T-helper 2 cell (primary cell): ENCODE measurements at regions not wholly inside any gene's neighbourhood (a gene's known extent, or its start where the extent isn't known, plus 50 kb on each side); places are given as distances from the start of the nearest gene placed in this dataset.
"Not testable (repeated sequence)": the region's sequence is repeated elsewhere in the genome, so short reads cannot be mapped to it uniquely, and the experiment has no call there.

Experiments
- DNase-seq, 5 experiments: peaks; one replicate each; pipeline versions ENCODE4 v3.0.0 to v3.0.0-alpha.2; 2012 to 2022

DNA sequence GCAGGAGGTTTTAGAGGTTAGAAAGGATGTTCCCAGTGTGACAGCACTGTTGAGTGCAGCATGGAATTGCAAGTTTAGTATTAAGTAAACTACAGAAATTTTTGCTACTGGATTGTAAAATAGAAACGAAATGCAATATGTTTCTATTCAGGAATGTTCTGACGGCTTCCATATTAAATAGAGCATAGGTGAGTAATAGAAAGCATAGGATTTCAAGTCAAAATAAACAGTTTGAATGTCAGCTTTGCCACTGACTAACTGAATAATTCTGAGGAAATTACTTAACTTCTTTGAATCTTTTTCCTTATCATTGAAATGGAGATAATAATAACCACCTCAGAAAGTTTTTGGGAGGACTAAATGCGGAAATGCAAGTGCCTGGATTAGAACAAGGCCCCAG, 331.9 kb upstream of the GK2 start:
- no peak for DNase-seq

DNA sequence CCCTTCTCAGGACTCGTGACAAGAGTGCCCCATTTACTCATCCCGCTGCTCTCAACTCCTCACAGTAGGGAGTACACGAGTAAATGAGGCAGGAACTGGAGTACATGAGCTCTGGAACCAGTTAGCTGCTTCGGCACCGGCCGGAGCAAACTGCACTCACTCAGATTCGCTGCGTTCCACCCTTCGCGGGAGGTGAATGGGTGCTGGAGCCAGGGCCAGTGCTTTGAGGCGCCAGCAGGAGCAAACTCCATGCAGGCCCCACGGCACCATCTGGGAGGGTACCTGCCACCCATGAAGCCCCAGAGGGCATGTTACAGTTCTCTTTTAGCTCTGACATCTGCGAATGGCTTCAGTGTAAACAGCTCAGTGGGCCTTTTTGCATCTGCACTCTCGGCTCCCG, 315.5 kb upstream of the GK2 start:
- DNase-seq, result no peak

DNA sequence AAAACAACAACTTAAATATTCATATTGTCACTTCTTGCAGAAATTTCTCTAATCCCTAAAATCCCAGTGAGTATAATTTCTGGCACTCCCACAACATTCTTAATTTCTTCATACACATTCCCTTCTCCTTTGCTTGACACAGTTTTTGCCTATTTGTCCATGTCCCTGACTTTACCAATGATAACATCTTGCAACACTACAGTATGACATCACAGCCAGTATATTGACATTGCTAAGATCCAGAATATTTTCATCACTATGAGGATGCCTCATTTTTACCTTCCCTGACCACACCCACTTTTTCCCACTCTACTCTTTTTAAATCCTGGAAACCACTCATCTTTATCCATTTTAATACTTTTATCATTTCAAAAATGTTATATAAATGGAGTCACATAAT, 292.3 kb upstream of the GK2 start:
- DNase-seq, result no peak

DNA sequence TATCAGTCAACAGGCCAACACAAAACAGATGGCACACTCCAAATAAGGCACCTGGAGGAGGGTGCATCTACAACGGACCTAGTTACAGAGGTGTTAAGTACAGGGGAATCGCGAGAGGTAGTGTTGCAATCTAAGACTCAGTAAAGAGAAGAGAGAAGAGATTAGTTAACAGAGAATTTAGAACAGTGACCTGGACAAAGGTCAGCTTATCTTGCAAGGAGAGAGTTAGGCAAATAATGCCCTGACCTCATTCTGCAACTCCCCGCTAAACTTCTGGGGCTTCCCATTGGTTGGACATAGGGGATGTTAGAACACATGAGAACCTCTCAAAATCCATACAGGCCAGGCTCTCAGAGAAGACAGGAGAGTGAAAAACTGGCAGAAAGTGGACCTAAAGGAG, 289.4 kb upstream of the GK2 start:
- DNase-seq, result no peak

DNA sequence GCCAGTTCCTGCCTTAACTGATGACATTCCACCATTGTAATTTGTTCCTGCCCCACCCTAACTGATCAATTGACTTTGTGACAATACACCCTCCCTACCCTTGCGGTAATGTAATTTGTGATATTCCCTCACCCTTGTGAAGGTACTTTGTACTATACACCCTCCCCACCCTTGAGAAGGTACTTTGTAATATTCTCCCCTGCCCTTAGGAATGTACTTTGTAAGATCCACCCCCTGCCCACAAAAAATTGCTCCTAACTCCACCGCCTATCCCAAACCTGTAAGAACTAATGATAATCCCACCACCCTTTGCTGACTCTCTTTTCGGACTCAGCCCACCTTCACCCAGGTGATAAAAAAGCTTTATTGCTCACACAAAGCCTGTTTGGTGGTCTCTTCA, 288.5 kb upstream of the GK2 start:
- DNase-seq, result not testable (repeated sequence)

DNA sequence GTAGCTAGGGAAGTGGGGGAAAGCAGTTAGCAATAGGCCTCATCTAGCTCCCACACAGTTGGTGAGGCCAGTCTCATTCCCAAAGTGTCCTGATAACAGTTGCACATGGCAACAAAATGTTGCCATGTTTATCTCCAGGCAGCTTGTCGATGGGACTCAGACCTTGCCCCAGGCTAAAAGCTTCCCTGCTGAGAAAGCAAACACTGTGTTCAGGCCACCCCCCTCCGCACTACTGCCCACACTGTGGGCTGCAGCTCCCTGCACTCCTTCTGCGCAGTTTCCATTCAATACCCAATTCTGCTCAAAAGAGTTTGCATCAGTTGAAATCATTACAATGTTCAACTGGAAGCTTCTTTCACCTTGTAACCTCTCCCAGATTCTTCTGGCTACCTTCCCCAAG, 287.8 kb upstream of the GK2 start:
- no peak for DNase-seq

DNA sequence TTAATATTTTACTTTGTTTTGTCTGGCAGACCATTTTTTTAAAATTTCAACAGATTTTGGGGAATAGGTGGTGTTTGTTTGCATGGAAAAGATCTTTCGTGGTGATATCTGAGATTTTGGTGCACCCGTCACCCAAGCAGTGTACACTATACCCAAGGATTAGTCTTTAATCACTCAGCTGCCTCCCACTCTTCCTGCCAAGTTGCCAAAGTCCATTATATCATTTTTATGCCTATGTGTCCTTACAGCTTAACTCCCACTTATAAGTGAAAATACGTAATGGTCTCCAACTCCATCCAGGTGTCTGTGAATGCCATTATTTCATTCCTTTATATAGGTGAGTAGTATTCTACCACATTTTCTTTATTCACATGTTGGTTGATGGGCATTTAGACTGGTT, 281.7 kb upstream of the GK2 start:
- DNase-seq, result no peak

DNA sequence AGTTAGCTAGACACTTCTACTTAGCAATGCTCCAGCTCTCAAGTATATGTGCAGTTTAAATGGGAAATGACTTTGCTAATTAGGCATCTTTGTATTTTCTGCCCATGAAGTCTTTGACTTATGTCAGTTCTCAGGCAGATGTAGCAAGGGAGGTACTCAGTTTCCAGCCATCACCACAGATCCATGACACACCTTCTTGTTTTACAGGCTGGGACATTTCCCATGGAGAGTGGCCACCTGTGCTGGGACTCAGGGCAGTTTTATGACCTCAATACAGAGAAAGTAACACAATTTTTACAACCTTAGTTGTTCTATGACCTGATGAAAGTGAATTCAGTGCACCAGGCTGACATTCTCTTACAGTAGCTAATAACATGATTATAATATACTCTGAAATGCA, 280.7 kb upstream of the GK2 start:
- DNase-seq, result no peak

DNA sequence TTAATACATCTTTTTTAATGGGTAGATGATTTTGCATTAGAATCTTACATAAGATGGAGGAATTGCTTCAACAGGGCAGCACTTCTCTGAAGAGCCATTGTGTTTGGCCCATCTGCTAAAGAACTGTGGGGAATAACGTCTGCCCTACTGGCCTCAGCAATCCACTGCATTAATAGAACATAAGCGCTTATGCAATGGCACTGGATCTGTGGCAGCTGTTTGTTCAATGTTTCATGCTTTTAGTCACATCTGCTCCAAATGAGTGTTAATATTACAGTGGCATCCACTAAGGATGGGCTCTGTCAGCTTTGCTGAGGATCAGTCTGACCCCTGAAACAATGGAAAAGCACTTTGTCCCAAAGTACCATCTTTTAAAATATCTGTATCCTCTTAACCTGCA, 279.0 kb upstream of the GK2 start:
- DNase-seq, result no peak

DNA sequence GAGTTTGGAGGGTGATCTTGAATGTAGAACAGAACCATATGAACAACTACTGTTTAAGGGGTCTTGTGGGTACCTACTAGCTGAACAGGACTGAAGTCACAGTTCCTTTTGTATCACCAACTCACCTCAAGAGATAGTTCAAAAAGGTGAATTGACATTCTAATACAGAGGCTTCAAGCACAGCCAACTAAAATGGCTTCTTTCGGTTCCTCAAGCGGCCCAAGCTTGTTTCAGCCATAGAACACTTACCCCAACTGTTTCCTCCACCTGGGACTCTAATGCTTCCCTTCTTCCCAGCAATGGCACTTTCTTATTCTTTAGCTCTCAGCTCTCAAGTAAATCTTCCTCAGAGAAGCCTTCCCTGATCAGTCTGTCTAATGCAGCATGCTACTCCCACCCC, 277.5 kb upstream of the GK2 start:
- no peak for DNase-seq

DNA sequence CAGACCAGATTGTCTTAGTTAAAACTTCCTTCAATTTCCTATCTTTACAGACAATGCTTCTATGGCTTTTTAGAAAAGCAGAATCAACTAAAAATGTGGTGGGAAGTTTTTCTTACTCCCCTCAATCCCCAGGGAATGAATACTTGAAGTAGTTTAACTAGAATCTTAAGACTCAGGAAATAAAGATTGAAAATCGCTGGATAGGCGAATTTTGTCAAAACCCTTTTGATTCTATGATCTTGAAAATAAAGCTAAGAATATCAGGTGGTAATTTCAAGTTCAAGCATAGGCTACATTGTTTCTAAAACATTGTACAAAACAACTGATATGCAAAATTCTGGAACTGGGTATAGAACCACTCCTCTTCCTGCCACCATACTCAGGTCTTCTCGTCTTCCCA, 276.5 kb upstream of the GK2 start:
- DNase-seq, result no peak

DNA sequence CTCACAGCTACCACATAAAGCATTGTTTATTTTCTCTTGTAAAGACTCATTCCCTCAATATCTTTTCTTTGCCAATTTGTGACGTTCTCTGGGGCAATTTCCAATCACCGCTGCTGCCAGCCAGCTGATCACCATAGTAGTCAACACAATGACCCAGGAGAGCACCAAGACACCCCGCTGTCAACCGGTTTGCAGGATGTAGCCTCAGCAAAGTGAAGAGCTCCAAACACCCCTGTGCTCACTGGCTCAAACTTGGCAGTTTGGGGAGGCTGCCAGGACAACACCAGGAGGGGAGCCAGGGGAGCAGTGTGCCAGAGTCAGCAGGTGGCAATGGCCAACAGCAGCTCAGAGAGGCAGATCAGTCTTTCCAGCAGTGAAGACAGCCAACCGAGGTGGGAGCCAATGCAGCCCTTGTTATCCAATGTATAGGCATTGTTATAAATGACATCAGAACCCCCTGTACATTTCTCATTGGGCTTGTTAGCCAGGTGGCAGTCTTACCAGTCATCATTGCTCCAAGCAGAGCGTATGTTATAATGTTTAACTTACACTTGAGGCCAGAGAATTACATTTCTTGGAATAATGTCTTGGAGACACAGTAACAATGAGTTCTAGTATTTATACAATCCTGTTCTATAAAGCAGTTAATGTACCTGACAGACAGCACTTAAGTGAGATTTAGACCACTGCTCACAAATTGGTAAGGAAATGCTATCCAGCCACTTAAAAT, 274.9 kb upstream of the GK2 start:
- no peak for DNase-seq

DNA sequence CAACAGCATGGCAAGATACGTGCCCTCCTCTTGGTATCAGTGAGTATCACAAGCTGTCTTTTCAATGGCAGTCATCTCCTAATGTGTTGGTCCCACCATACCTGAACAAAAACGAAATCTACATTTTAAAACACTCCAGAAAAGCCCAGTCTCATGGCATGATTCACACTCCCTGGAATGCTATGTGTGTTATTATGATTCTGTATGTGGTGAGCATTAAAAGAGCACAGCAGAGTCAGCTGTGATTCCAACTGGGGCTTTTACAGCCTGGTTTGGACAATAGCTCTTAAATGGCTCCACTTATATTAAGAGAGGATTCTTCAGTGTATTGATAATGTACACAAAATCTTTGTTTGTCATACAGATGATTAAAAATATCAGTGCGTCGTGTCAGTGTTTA, 274.1 kb upstream of the GK2 start:
- no peak for DNase-seq

DNA sequence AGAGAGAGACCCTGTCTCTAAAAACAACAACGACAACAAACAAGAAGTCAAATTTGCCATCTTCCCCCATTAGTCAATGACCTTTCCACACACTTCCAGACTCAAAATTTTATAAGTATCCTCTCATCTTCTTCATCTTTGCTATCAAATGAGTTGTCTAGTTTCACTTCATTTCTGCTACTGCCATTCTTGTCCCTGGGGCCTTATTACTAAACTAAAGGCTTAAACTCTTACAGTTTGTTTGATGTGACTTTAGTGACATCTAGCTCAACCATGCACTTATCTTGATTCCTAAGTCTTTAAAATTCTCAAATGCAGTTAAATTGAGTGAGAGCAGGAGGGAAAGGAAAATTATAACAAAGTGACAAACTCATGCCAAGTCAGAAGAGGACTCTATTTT, 271.8 kb upstream of the GK2 start:
- DNase-seq, result peak in 1 of 5 experiments; percentile 20

DNA sequence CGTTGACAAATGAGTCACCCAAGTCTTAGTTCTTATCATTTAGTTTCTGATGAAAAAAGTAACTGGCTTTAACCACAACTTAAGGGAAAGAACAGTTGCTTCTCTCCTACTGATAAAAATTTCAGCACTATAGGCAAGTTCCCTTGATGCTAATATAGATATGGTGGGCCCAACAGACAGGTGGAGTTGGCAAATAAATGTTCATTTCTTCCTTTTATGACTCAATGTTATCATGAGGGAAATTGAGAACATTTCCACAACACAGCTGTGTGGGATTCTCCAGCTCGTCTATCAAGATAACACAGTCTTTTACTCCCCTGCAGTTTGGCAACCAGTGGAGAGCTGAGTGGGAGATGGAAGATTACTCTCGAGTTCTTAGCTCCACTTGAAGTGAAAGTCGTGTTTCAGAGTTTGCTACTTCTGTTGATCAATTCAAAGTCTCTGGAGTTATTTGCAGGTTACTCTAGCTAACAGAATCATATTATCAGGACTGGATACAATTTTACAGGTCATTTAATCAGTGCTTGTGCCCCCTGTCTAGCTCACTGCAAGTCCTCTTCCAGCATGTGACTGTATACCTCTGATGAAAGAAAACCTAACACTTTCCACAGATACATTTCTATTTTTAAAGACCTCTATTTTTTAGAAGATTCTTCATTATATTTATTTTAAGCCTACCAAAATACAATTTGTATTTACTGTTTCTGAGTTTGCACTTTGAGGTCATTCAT, 270.6 kb upstream of the GK2 start:
- peak in 1 of 5 experiments; percentile 71 for DNase-seq

DNA sequence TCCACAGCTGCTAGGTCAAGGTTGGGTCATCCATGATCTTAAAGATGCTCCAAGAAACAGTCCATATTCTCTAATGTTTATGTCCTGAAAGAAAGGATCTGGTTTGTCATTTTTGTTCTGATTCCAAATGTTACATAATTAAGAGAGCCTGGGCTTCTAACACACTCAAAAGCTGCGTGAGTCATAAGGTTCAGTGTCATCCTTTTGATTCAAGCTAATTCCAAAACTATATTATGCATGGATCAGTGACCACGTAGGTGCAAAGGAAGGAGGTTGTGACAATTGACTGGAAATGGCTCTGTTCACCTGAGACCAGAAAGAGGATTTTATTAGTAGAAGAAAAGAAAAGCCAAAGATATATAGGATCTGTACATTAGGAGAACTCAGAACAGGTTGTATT, 268.7 kb upstream of the GK2 start:
- DNase-seq, result no peak

DNA sequence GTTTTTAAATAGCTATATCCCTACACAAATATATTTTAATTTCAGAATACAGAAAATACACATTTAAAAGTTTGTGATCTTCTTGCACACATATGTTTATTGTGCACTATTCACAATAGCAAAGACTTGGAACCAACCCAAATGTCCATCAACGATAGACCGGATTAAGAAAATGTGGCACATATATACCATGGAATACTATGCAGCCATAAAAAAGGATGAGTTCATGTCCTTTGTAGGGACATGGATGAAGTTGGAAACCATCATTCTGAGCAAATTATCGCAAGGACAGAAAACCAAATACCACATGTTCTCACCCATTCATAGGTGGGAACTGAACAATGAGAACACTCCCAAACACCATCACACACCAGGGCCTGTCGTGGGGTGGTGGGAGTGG, 266.9 kb upstream of the GK2 start:
- DNase-seq, result not testable (repeated sequence)

DNA sequence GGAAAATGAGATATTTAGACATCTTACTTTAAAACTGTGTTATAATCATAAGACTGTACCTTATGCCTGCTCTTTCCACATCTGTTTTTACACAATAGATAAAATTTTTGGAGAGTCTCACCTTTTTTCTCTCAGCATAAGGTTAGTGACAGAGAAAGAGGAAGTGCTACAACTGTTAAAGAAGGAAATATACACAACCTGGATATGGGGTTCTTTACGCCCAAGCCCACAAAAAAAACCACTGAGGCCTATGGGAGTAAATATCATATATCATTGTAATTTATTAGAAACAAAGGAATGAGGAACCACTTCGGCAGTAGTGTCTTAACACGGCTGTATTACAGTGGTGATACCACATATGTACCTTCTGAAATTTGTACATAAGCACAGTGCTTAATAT, 265.9 kb upstream of the GK2 start:
- DNase-seq, result no peak

DNA sequence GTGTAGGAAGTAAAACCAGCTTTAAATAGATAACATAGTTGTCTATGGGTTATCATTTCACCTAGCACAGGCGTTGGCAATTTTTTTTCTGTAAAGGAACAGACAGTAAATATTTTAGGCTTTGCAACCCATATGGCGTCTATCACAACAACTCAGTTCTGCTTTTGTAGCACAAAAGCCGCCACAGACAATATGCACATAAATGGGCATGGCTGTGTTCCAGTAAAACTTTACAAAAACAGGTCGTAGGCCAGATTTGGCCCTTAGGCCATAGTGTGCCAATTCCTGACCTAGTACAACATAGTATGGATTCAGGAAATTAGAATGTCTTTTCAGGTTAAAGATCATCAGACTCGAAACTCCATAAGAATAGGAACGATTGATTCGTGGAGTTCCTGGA, 265.3 kb upstream of the GK2 start:
- no peak for DNase-seq

DNA sequence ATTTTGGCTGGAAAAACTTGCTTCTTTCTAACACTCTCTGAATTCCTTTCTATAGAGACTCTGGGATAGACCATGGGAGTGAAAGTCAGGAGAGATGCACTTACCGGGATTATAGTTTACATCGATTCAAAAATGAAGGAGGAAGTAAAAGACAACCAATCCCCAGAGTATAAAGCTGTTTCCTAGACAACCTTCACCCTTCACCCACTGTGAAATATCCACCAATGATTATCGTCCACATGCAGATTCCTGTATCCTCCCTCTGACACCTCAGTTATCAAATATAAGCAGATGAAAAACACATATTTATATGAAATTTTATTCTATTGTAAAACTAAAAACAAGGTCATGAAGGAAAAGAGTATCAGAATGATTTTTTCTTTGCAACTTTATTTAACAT, 258.8 kb upstream of the GK2 start:
- no peak for DNase-seq

DNA sequence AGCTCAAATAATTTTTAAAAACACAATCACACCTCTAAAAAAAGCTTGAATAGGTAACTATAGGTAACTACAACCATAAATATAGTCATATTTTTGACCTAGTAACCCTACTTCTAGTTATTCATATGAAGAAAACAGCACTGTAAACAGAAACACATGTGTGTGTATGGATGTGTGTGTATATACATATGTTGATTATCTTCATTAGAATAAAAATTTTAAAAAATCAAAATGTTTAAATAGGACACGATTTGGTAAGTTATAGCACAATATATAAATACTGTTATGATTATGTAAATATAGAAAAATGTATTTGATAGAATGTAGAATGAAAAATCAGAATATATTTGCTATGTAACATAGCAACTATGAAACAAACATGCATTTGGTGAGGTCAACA, 258.1 kb upstream of the GK2 start:
- DNase-seq, result no peak

DNA sequence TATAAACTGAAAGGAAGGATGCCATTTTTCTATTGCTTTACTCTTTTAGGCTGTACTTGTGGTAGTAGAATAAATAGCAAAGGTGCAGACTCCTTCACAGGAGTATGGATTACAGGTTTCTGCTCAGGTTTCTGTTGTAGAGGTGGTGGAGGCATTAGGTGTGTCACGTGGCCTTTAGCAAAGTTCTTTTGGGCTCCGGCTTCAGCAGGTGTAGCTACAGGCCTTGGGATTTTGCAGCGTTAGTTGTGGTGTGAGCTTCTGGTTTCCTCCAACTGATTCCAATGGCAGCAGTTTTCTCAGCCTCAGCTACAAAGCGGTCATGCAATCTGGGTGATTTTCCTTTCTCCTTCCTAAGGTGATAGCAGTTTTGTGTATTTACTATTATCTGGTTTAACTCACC, 255.8 kb upstream of the GK2 start:
- DNase-seq, result no peak

DNA sequence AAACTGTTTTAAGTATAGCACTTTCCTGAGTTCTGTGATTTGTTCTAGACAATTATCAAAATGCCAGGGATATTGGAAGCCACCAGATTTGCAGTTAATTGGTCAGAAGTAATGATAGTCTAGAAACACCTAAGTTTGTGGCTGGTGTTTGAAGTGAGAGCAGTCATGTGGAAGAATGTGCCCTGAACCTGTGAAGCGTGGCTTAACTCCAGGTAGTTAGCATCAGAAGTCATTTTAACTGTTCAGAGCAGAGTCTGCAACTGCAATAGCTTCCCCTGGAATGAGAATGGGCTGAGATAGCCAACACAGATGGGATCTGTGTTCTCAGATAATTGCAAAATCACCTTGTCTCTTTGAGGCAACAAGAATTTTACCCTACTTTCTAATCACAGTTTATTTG, 255.1 kb upstream of the GK2 start:
- no peak for DNase-seq

DNA sequence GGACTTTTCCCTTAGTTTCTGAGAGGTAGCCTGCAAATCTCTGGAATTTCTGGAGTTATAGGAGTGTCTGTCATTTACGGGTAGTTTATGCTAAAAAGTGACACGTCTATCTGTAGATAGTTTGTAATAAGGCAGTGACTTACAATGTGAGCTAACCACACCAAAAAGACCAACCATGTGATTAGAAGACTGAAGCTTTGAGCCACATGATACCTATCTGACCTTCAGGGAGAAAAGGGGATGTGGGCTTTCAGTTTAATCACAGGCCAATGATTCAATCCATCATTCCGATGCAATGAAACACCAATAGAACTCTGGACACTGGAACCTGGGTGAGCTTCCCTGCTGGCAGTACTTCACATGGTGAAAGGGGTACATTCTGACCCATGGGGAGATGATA, 254.6 kb upstream of the GK2 start:
- no peak for DNase-seq

DNA sequence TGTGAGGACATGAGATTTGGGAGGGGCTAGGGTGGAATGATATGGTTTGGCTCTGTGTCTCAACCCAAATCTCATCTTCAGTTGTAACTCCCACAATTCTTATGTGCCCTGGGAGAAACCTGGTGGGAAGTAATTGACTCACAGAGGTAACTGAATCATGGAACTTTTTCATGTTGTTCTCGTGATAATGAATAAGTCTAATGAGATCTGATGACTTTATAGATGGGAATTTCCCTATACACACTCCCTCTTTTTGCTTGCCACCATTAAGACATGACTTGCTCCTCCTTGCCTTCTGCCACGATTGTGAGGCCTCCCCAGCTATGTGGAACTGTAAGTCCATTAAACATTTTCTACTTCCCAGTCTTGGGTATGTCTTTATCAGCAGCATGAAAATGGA, 253.2 kb upstream of the GK2 start:
- no peak for DNase-seq
